ENCODE measurements at regions not wholly inside any gene's neighbourhood (a gene's known extent, or its start where the extent isn't known, plus 50 kb on each side); places are given as distances from the start of the nearest gene placed in this dataset.

GRCh38 chr5:4275232-4275631, 679.6 kb downstream of the IRX1 start:
- DNase-seq (ENCODE audit: low spot score in 2 of 2) (no peak), ATAC-seq (no peak)
- Mint-ChIP-seq H3K9me3 (peaks cover 3 to 13% of the 10 kb centered on the region in 2 donors), H3K27ac (no peak overlapping the region), H3K36me3 (no peaks in the 10 kb centered on the region)

GRCh38 chr5:4294878-4295277, 699.2 kb downstream of the IRX1 start:
- Mint-ChIP-seq H3K9me3 (peaks cover 9 to 10% of the 10 kb centered on the region in 2 donors), H3K36me3 (no peaks in the 10 kb centered on the region), H3K27ac (no peak overlapping the region)
- no peak for DNase-seq (ENCODE audit: low spot score in 2 of 2)
- no peak for ATAC-seq

- no peaks in the 10 kb centered on the region for H3K36me3 Mint-ChIP-seq
- DNase-seq (ENCODE audit: low spot score in 2 of 2) (no peak), ATAC-seq (no peak)
- no peak overlapping the region for H3K27ac Mint-ChIP-seq
- H3K9me3 Mint-ChIP-seq = peaks cover 9 to 10% of the 10 kb centered on the region in 2 donors
These were observed 700.2 kb downstream of the IRX1 start for GRCh38 chr5:4295663-4296339.

GRCh38 chr5:4306057-4306456, 710.4 kb downstream of the IRX1 start:
- Mint-ChIP-seq H3K9me3 (peaks cover 5 to 8% of the 10 kb centered on the region in 2 donors), H3K27ac (no peak overlapping the region), H3K36me3 (no peaks in the 10 kb centered on the region)
- DNase-seq (ENCODE audit: low spot score in 2 of 2) = no peak
- no peak for ATAC-seq

- Mint-ChIP-seq H3K9me3 (peaks cover 10 to 20% of the 10 kb centered on the region in 2 donors), H3K36me3 (peaks cover 6 to 10% of the 10 kb centered on the region in 2 donors), H3K27ac (no peak overlapping the region)
- DNase-seq (ENCODE audit: low spot score in 2 of 2) (no peak), ATAC-seq (no peak)
These were observed 713.4 kb downstream of the IRX1 start for GRCh38 chr5:4309026-4309425.

- DNase-seq (ENCODE audit: low spot score in 2 of 2) (no peak), ATAC-seq (no peak)
- peaks cover 7 to 10% of the 10 kb centered on the region in 2 donors for H3K36me3 Mint-ChIP-seq
- H3K27ac Mint-ChIP-seq = no peak overlapping the region
- H3K9me3 Mint-ChIP-seq = peaks cover 17 to 24% of the 10 kb centered on the region in 2 donors
These were observed 717.5 kb downstream of the IRX1 start for GRCh38 chr5:4313138-4313537.

- ATAC-seq = no peak
- H3K36me3 Mint-ChIP-seq = no peaks in the 10 kb centered on the region
- no peak for DNase-seq (ENCODE audit: low spot score in 2 of 2)
- no peak overlapping the region for H3K27ac Mint-ChIP-seq
- H3K9me3 Mint-ChIP-seq = peaks cover 23 to 24% of the 10 kb centered on the region in 2 donors
These were observed 724.0 kb downstream of the IRX1 start for GRCh38 chr5:4319478-4320128.

GRCh38 chr5:4330327-4330726, 734.7 kb downstream of the IRX1 start:
- ATAC-seq (no peak), DNase-seq (ENCODE audit: low spot score in 2 of 2) (no peak)
- H3K27ac Mint-ChIP-seq = no peak overlapping the region
- H3K36me3 Mint-ChIP-seq = peaks cover 0 to 5% of the 10 kb centered on the region in 2 donors
- H3K9me3 Mint-ChIP-seq = peaks cover 7 to 22% of the 10 kb centered on the region in 2 donors

GRCh38 chr5:4335078-4335477, 739.4 kb downstream of the IRX1 start:
- DNase-seq (ENCODE audit: low spot score in 2 of 2) (no peak), ATAC-seq (no peak)
- Mint-ChIP-seq H3K27ac (no peak overlapping the region), H3K9me3 (peaks cover 5 to 22% of the 10 kb centered on the region in 2 donors), H3K36me3 (peaks cover 0 to 5% of the 10 kb centered on the region in 2 donors)

- no peak for ATAC-seq
These were observed 741.9 kb downstream of the IRX1 start for GRCh38 chr5:4337519-4337918.

GRCh38 chr5:4339949-4340348, 744.3 kb downstream of the IRX1 start:
- Mint-ChIP-seq H3K27ac (no peak overlapping the region), H3K36me3 (peaks cover 0 to 9% of the 10 kb centered on the region in 2 donors), H3K9me3 (peaks cover 11 to 22% of the 10 kb centered on the region in 2 donors)
- no peak for DNase-seq (ENCODE audit: low spot score in 2 of 2)
- ATAC-seq = no peak

More at GRCh38 chr5:4337519-4337918, 741.9 kb downstream of the IRX1 start:
- Mint-ChIP-seq H3K27ac (no peak overlapping the region), H3K36me3 (peaks cover 0 to 5% of the 10 kb centered on the region in 2 donors), H3K9me3 (peaks cover 5 to 19% of the 10 kb centered on the region in 2 donors)
- no peak for DNase-seq (ENCODE audit: low spot score in 2 of 2)

GRCh38 chr5:4345850-4346249, 750.2 kb downstream of the IRX1 start:
- Mint-ChIP-seq H3K36me3 (peaks cover 0 to 4% of the 10 kb centered on the region in 2 donors), H3K27ac (no peak overlapping the region), H3K9me3 (peaks cover 17 to 18% of the 10 kb centered on the region in 2 donors)
- DNase-seq (ENCODE audit: low spot score in 2 of 2) (no peak), ATAC-seq (no peak)

- peaks cover 20 to 21% of the 10 kb centered on the region in 2 donors for H3K9me3 Mint-ChIP-seq
- no peak for DNase-seq (ENCODE audit: low spot score in 2 of 2)
These were observed 752.8 kb downstream of the IRX1 start for GRCh38 chr5:4348423-4348822.

GRCh38 chr5:4348919-4349318, 753.3 kb downstream of the IRX1 start:
- Mint-ChIP-seq H3K9me3 (peaks cover 16 to 20% of the 10 kb centered on the region in 2 donors), H3K27ac (no peak overlapping the region), H3K36me3 (peaks cover 0 to 4% of the 10 kb centered on the region in 2 donors)
- DNase-seq (ENCODE audit: low spot score in 2 of 2) = no peak
- ATAC-seq = no peak

More at GRCh38 chr5:4348423-4348822, 752.8 kb downstream of the IRX1 start:
- no peak overlapping the region for H3K27ac Mint-ChIP-seq
- ATAC-seq = no peak
- H3K36me3 Mint-ChIP-seq = peaks cover 2 to 4% of the 10 kb centered on the region in 2 donors

GRCh38 chr5:4356201-4356600, 760.6 kb downstream of the IRX1 start:
- peaks cover 30 to 41% of the 10 kb centered on the region in 2 donors for H3K9me3 Mint-ChIP-seq
- DNase-seq (ENCODE audit: low spot score in 2 of 2) (no peak), ATAC-seq (no peak)
- H3K36me3 Mint-ChIP-seq = peaks cover 4 to 16% of the 10 kb centered on the region in 2 donors
- no peak overlapping the region for H3K27ac Mint-ChIP-seq

- Mint-ChIP-seq H3K9me3 (peaks cover 24 to 31% of the 10 kb centered on the region in 2 donors), H3K27ac (no peak overlapping the region), H3K36me3 (peaks cover 0 to 16% of the 10 kb centered on the region in 2 donors)
- ATAC-seq = no peak
- no peak for DNase-seq (ENCODE audit: low spot score in 2 of 2)
These were observed 764.2 kb downstream of the IRX1 start for GRCh38 chr5:4359847-4360246.

GRCh38 chr5:4361753-4362152, 766.1 kb downstream of the IRX1 start:
- Mint-ChIP-seq H3K36me3 (peaks cover 0 to 13% of the 10 kb centered on the region in 2 donors), H3K9me3 (peaks cover 16 to 31% of the 10 kb centered on the region in 2 donors), H3K27ac (no peak overlapping the region)
- no peak for ATAC-seq
- DNase-seq (ENCODE audit: low spot score in 2 of 2) = no peak

All from activated naive CD4-positive, alpha-beta T cell treated with anti-CD3 and anti-CD28 coated beads, Interleukin-2, amount 50 U/mL, for 72 hours (primary cell).